ENCODE measurements at regions not wholly inside any gene's neighbourhood (a gene's known extent, or its start where the extent isn't known, plus 50 kb on each side); places are given as distances from the start of the nearest gene placed in this dataset.
A peak's percentile ranks its signal among the peaks of the same experiment; 100 is the strongest.

DNA sequence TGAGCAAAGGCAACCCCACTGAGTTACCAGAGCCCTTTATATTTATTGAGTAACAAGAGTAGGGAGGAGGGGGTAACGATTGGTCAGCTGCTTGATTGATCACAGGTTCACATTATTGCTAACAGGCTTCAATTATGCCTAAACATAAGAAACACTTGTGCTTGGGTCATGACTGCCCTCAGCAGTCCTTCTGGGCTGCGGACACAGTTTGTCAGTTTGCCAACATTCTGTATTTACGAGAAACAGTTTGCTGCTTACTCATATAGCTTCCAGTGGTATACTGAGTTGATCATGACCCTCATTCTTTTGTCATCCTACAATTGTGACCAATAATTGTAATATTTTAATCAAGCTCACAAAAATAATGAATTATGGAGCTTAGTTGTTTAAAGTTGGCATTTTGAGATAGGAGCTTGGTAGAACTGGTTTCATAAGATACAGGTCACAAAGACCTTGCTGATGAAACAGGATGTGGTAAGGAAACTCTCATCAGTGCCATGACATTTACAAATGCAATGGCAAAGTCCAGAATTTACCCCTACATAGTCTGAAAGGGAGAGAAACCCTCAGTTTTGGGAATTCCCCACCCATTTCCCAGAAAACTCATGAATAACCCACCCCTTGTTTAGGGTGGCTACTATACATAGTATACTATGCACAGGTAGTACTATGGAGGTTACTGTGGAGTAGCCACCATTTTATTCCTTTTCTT, 1421.0 kb upstream of the FLRT2 start:
- no peak for DNase-seq (ENCODE audit: low read depth, low spot score)

DNA sequence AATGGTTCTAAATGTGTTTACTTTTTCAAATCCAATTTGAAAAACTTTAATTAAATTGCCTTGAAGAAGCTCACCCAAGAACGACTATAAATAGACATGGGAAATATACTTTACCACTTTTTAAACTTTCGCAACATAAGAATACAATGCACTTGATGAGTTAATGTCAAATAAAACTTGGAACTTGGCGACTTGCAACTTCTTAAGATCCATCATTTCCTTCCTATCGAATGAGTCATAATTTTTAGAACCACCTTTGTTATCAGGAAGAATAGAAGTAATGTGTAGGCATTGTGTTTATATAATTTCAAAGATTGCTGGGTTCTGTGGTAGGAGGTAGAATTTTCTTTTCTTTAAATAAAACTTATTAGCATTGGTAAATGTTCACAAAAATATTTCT, 1417.4 kb upstream of the FLRT2 start:
- no peak for DNase-seq (ENCODE audit: low read depth, low spot score)

- no peak for DNase-seq (ENCODE audit: low read depth, low spot score)
Measured at GRCh38 chr14:84125676-84126075, 1404.3 kb upstream of the FLRT2 start.

DNA sequence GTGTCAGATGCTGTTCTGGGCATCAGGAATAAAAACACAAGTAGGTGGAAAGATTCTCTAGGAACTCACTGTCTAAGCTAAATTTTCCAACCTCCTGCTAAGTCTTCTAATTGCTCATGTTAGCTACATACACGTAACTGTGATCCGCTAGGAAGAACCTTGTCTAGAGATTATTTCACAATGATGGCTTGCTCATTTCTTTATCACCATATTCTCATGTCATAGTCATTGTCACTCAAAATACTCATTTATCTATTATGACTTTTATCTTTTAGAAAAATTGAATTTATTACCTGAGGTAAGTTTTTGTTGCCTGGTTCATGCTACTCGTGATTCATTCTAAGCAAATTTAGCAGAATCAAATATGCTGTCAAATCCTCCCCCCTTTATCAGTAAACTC, 1402.4 kb upstream of the FLRT2 start:
- no peak for DNase-seq (ENCODE audit: low read depth, low spot score)

DNA sequence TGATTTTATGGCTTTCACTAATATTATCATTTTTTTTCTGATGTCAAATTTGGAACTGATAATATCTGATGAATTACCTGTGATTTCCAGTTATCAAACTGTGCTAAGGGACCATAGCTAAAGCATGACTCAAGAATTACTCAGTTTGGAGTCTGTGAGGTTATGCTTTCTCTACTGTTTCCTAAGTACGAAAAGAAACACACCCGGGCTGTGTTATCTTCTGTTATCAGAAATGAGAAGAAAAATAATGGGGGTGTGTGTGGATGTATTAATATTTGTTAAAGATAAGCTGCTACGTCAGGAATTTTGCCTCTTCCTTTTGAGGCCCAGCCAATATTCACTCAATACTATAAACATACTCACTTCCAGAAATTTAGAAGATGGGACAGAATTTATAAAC, 1401.9 kb upstream of the FLRT2 start:
- no peak for DNase-seq (ENCODE audit: low read depth, low spot score)

- no peak for DNase-seq (ENCODE audit: low read depth, low spot score)
Measured at GRCh38 chr14:84129007-84129406, 1400.9 kb upstream of the FLRT2 start.

DNA sequence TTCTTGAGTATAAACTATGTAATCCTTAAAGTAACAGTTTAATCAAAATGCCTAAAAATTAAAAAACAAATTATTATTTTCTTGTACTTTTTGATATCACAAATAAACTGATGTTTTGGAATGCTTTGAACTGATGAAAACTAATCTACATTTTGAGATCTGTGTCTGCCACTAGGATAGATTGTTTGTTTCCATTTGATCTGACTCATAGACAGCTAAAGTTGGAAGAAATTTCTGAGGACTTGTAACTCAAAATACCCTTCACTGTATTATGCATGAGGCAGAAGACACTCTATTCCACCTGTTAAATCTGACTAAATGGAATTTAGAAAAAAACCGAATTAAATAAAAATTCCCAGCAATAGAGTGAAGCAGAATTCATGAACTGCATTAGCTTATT, 1400.0 kb upstream of the FLRT2 start:
- DNase-seq (ENCODE audit: low read depth, low spot score), result no peak

DNA sequence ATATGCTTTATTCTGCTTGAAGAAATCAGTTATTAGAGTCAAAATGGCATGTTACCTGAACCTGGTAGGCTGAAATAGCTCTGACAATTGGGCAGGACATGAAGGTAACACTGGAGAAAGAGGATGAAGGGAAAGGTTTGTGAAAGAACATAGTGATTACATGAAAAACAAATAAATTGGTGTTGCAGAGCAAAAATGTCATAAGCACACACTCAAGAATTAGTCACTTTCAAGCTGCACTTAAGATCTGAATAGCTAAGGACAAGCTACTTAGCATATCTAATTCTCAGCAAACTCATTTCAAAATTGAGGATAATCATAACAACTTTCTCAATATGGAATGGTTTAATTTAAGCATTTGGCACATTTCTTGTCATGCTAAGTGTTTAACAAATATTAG, 1398.0 kb upstream of the FLRT2 start:
- DNase-seq (ENCODE audit: low read depth, low spot score), result no peak

- no peak for DNase-seq (ENCODE audit: low read depth, low spot score)
Measured at GRCh38 chr14:84144166-84144565, 1385.8 kb upstream of the FLRT2 start.

DNA sequence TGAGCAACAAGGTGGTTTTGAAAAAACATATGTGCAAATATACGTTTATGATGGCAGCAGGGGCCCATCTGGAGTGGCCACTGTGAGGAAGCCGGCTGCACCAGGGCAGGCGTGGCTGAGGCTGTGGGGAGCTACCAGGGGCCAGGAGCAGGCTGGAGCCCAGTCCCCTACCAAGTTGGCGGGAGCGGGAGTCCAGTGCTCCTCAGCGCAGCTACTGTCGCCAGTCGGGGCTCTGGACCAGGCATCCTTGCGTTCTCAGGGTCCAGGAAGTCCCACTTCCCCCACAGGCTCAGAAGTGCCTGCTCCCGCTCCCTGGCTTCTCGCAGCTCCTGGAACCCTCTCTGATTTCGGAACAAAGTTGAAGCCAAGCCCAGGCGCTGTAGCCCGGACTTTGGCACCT, 1377.5 kb upstream of the FLRT2 start:
- DNase-seq (ENCODE audit: low read depth, low spot score), result no peak

GRCh38 chr14:84162633-84163032, 1367.3 kb upstream of the FLRT2 start:
- DNase-seq (ENCODE audit: low read depth, low spot score), result no peak

DNA sequence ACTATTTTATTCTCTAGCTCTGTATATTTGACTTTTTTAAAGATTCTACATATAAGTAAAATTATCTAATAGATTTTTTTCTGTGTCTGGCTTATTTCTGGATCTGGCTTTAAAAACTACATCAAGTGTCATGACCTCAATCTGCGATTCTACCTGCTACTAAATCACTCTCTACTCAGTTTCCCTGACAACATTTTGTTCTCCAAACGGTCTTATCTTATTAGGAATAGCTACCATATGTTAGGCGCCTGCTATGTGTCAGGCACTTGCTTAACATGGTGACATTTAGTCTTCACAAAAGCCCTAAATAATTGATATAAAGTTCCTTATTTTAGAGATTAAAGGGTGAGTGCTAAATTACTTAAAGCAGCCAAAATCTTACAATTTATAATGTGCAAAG, 1362.9 kb upstream of the FLRT2 start:
- DNase-seq (ENCODE audit: low read depth, low spot score), result no peak

DNA sequence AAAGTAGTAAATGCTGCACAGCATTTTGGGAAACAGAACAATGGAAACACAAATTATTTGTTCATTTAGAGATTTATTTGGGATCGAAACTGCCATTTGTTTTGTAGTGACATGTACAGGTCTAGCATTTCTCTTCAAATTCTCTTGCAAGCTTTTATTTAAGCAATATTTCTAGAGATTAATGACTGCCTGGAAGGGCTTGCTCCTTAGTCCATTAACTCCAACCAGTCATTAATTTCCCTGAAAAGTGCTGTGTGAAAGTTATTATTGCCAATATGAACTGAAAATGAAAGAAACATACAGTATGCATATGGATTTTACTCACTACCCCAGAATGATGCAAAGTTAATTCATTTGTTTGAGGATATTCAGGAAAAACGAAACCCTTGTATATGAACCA, 1349.6 kb upstream of the FLRT2 start:
- no peak for DNase-seq (ENCODE audit: low read depth, low spot score)

GRCh38 chr14:84181072-84181471, 1348.9 kb upstream of the FLRT2 start:
- DNase-seq (ENCODE audit: low read depth, low spot score), result no peak

DNA sequence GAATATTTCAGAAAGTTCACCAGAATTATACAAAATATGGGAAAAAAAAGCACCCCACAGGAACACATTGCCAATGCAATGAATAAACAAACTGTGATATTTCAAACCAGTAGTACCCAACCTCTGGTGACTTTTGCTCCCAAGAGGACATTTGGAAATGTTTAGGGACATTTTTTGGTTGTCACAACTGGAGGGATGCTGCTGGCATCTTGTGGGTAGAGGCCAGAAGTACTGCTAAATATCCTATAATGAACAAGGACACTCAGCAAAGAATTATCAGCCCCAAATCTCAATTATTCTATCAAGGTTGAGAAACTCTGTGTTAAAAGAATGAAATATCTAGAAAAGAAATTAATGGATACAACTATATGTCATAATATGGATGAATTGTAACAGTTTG, 1334.4 kb upstream of the FLRT2 start:
- no peak for DNase-seq (ENCODE audit: low read depth, low spot score)

DNA sequence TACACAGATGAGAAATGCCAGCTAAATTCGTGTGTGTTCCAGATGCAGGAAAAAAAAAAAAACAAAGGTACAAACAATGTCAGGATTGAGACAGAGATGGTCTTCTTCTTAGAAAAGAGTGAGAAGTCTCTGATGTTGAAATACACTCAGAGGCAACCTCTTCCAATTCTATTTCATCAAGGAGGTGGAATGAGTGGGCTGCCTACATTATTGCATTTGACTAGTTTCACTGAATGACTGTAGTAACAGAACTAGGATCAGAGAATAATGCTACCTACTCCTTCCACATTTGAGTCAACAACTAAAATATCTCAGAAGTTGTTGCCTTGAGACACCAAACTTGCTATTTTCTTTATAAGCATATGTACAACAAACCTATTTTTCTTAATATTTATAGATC, 1332.2 kb upstream of the FLRT2 start:
- DNase-seq (ENCODE audit: low read depth, low spot score), result no peak

GRCh38 chr14:84202486-84202885, 1327.5 kb upstream of the FLRT2 start:
- DNase-seq (ENCODE audit: low read depth, low spot score), result no peak

DNA sequence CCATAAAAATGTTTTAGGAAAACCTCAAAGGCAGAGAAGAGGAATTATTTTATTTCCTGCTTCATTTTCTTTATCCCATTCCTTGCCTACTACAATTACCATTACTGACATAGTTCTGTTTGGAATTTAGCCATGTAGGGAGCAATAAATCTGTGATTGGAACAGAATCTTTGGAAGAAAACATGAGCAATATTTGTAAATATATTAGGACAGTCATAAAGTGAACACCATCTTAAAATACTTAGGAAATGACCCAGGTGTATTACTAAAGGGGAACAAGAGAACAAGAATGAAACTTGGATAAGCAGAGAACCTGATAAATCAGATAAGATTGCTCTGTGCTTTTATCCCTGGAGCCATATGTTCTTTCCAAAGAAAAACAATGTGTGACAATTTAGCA, 1326.0 kb upstream of the FLRT2 start:
- DNase-seq (ENCODE audit: low read depth, low spot score), result no peak

GRCh38 chr14:84208451-84208850, 1321.5 kb upstream of the FLRT2 start:
- DNase-seq (ENCODE audit: low read depth, low spot score), result no peak

- DNase-seq (ENCODE audit: low read depth, low spot score), result no peak
Measured at GRCh38 chr14:84209031-84209430, 1320.9 kb upstream of the FLRT2 start.

DNA sequence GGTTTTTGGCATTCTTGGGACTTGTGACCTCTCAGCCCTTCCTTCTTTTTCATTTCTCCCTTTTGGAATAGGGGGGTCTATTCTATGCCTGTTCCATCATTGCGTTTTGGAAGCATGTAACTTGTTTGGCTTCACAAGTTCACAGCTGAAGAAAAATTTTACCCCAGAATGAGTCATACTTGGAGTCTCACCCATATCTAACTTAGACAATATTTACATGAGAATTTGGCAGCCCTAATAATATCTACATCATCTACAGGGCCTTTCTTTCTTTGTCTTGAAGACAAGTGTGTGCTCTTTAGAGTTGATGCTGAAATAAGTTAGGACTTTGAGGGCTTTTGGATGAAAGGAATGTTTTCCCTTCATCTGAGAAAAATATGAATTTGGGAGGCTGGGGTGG, 1312.9 kb upstream of the FLRT2 start:
- DNase-seq (ENCODE audit: low read depth, low spot score), result no peak

- DNase-seq (ENCODE audit: low read depth, low spot score), result no peak
Measured at GRCh38 chr14:84225268-84225667, 1304.7 kb upstream of the FLRT2 start.

- DNase-seq (ENCODE audit: low read depth, low spot score), result peak; percentile 12
Measured at GRCh38 chr14:84228702-84229101, 1301.2 kb upstream of the FLRT2 start.

DNA sequence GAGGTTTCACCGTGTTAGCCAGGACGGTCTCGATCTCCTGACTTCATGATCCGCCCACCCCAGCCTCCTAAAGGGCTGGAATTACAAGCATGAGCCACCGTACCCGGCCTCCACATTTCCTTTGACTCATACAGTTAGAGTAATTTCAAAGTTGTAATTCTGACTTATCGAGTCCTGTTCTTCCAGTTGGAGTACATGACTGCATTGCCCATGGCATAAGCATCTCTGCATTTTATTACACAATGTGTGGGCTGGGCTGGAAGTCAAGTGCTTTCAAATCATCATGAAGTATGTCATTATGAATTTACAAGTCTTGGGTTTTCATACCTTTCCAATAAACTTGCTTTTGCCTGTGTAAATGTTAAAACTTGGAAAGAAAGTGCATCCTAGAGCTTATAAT, 1295.7 kb upstream of the FLRT2 start:
- no peak for DNase-seq (ENCODE audit: low read depth, low spot score)

All from brain pericyte (primary cell).